ENCODE measurements at regions not wholly inside any gene's neighbourhood (a gene's known extent, or its start where the extent isn't known, plus 50 kb on each side); places are given as distances from the start of the nearest gene placed in this dataset.

DNA sequence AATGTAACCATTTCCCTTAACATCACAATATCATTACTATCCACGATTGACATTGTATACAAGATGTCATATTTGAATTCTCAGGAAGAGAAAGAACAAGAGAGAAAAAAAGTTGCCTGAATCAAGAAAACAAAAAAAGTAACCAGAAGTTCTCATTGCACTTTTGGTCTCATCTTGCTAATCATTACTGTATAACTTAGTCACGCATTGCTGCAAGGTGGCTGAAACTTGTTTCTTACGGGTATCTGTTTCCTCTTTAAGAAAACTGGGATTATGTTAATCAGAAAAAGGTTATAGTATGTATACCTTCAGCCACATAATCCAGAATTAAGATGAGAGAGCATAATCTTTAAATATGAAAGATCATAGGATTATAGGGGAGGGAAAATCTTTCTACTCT, 639.7 kb upstream of the SYT4 start:
- in situ Hi-C loops (cut with MboI; ENCODE audit: low pct_ligation_motif_present in 1 of 4, low pct_unique_long_range_greater_than_20kb in 1 of 4, low sequenced_read_pairs in 3 of 4) (no loop called here), intact Hi-C loops (cut with DNase I; ENCODE audit: low total_unique reads) (no loop called here)
- Histone ChIP-seq H3K4me1 (no peaks in the 10 kb centered on the region), H3K27me3 (no peaks in the 10 kb centered on the region), H3K36me3 (no peaks in the 10 kb centered on the region), H3K27ac (no peak overlapping the region), H3K4me3 (no peak overlapping the region), H3K9me3 (no peaks in the 10 kb centered on the region)
- TF ChIP-seq, protein P1, sequence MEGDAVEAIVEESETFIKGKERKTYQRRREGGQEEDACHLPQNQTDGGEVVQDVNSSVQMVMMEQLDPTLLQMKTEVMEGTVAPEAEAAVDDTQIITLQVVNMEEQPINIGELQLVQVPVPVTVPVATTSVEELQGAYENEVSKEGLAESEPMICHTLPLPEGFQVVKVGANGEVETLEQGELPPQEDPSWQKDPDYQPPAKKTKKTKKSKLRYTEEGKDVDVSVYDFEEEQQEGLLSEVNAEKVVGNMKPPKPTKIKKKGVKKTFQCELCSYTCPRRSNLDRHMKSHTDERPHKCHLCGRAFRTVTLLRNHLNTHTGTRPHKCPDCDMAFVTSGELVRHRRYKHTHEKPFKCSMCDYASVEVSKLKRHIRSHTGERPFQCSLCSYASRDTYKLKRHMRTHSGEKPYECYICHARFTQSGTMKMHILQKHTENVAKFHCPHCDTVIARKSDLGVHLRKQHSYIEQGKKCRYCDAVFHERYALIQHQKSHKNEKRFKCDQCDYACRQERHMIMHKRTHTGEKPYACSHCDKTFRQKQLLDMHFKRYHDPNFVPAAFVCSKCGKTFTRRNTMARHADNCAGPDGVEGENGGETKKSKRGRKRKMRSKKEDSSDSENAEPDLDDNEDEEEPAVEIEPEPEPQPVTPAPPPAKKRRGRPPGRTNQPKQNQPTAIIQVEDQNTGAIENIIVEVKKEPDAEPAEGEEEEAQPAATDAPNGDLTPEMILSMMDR (IDR thresholded peaks at IDR 0.05) = no peak
- no peak for TF ChIP-seq POLR2A (IDR thresholded peaks at IDR 0.05)
- TF ChIP-seq EP300 (IDR thresholded peaks at IDR 0.05; ENCODE audit: low read depth) = no peak
- TF ChIP-seq POLR2AphosphoS5 (IDR thresholded peaks at IDR 0.05) = no peak
- 74 to 78% methylated on average over 3 of the region's 3 CpGs for WGBS, 2 donors (ENCODE audit: low coverage in 1 of 2)
- DNase-seq = no peak

DNA sequence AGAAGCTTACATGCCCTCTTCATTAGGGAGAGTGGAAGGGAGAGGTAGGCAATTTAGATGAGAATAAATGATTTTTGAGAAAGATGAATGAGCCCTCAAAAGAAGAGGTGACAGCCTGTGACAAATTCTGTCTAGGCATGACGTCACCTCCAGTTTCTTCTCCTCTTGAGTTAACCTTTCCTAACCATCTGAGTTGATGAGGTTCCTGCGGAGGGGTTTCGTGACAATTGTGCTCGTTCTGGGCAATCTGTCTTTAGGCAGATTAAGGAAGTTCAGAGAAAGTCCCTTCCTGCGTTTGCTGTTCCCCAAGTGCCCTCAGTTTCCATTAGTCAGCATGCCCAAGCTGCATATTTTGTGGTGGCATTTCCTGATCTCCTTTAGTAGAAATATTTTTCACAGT, 640.2 kb upstream of the SYT4 start:
- Histone ChIP-seq H3K36me3 (no peaks in the 10 kb centered on the region), H3K27me3 (no peaks in the 10 kb centered on the region), H3K4me1 (no peaks in the 10 kb centered on the region), H3K4me3 (no peak overlapping the region), H3K9me3 (no peaks in the 10 kb centered on the region), H3K27ac (no peak overlapping the region)
- TF ChIP-seq, protein P1 (IDR thresholded peaks at IDR 0.05) = no peak
- no peak for DNase-seq
- 68 to 69% methylated on average over 5 of the region's 5 CpGs for WGBS, 2 donors (ENCODE audit: low coverage in 1 of 2)
- intact Hi-C loops (cut with DNase I; ENCODE audit: low total_unique reads) (no loop called here), in situ Hi-C loops (cut with MboI; ENCODE audit: low pct_ligation_motif_present in 1 of 4, low pct_unique_long_range_greater_than_20kb in 1 of 4, low sequenced_read_pairs in 3 of 4) (no loop called here)

DNA sequence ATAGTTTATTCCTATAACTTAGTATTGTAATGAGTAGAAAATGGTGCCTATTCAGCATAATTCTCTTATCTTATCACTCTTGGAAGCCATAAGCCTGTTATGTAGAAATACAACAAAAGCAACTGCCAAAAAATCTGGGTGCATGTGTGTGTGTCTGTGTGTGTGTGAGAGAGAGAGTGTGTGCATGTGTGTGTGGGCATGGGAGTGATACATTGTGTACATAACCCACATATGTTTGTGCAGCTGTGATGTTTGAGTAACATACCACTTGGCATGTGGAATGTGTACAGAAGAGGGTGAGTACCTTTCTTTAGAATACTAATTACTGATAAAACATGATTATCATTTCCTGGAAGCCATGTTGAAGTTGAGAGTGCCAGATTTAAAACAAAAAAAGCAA, 642.3 kb upstream of the SYT4 start:
- TF ChIP-seq, protein P1 (IDR thresholded peaks at IDR 0.05) = no peak
- TF ChIP-seq POLR2AphosphoS5 (IDR thresholded peaks at IDR 0.05) = no peak
- TF ChIP-seq EP300 (IDR thresholded peaks at IDR 0.05; ENCODE audit: low read depth) = no peak
- TF ChIP-seq POLR2A (IDR thresholded peaks at IDR 0.05) = no peak
- no peaks in the 10 kb centered on the region for H3K27me3 ChIP-seq
- H3K4me1 ChIP-seq = no peaks in the 10 kb centered on the region
- no peaks in the 10 kb centered on the region for H3K36me3 ChIP-seq
- H3K4me3 ChIP-seq = no peak overlapping the region
- no peak for DNase-seq
- intact Hi-C loops (cut with DNase I; ENCODE audit: low total_unique reads) (no loop called here), in situ Hi-C loops (cut with MboI; ENCODE audit: low pct_ligation_motif_present in 1 of 4, low pct_unique_long_range_greater_than_20kb in 1 of 4, low sequenced_read_pairs in 3 of 4) (no loop called here)
- no peak overlapping the region for H3K27ac ChIP-seq
- no peaks in the 10 kb centered on the region for H3K9me3 ChIP-seq

DNA sequence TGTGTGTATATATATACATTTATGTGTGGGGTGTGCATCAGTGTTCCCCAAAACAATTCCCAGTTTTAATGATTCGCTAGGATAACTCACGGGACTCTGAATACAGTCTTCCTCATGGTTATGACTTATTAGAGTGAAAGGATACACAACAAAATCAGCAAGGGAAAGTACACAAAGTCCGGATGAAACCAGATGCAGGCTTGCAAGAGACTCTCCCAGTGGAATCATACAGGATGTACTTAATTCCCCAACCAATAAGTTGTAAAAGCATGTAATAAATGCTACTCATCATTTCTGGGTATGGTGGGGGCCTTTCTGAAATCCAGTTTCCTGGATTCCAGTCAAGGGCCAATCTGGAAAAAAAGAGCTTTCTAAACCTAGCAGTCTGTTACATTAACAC, 654.1 kb upstream of the SYT4 start:
- TF ChIP-seq POLR2A (IDR thresholded peaks at IDR 0.05) = no peak
- no peak for TF ChIP-seq EP300 (IDR thresholded peaks at IDR 0.05; ENCODE audit: low read depth)
- no peak for TF ChIP-seq POLR2AphosphoS5 (IDR thresholded peaks at IDR 0.05)
- TF ChIP-seq, protein P1 (IDR thresholded peaks at IDR 0.05) = no peak
- H3K27me3 ChIP-seq = no peaks in the 10 kb centered on the region
- no peak overlapping the region for H3K4me3 ChIP-seq
- no peaks in the 10 kb centered on the region for H3K9me3 ChIP-seq
- WGBS, 2 donors (ENCODE audit: low coverage in 1 of 2) = 64 to 74% methylated on average over 3 of the region's 3 CpGs
- no peak overlapping the region for H3K27ac ChIP-seq
- no peaks in the 10 kb centered on the region for H3K36me3 ChIP-seq
- in situ Hi-C loops (cut with MboI; ENCODE audit: low pct_ligation_motif_present in 1 of 4, low pct_unique_long_range_greater_than_20kb in 1 of 4, low sequenced_read_pairs in 3 of 4) = no loop called here
- intact Hi-C loops (cut with DNase I; ENCODE audit: low total_unique reads) = no loop called here
- DNase-seq = no peak
- H3K4me1 ChIP-seq = peaks cover 0 to 20% (median 0%) of the 10 kb centered on the region in 4 donors

Measured in transverse colon (tissue), 4 donors.